Left renal cortex interstitium (tissue), 4 donors: ENCODE measurements at regions not wholly inside any gene's neighbourhood (a gene's known extent, or its start where the extent isn't known, plus 50 kb on each side); places are given as distances from the start of the nearest gene placed in this dataset.

ENCODE experiments used
- DNase-seq, 4 donors: peaks; one replicate each; pipeline ENCODE4 v3.0.0-alpha.2; 2013; ENCODE audit warnings: low read depth in 4 of 4, low spot score in 2 of 4, missing footprints in 1 of 4

DNA sequence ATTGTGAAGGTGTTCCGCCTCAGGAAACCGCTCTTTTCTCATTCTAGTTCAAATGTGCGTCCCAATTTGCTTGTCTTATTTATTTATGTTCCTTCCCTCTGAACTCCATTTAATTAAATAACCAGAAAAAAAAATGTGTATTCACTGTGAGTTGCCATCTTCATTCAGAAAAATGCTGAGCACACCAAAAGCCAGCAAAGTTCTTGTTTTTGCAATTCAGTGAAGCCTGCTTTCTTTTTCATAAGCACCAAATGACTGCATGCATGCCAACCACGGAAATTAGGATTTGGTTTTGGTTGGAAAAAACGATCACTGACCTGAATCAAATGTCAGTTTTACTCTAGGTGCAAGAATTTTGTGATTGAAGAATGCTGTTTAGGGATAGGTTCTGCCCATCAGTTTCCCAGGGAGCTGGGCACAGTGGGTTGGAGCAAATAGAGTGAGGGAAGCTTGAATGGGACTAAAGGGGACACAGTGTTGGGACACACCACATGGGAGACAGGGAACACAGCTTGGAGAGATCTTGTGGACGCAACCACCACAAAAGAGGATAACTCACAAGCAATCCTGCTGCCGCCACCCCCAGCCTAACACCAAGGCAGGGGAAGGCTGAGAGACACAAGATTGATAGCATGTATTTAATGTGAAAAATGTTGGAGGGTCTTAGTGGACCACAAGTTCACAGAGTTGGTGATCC lies 183.4 kb upstream of the GALNT2 start:
- no peak for DNase-seq

DNA sequence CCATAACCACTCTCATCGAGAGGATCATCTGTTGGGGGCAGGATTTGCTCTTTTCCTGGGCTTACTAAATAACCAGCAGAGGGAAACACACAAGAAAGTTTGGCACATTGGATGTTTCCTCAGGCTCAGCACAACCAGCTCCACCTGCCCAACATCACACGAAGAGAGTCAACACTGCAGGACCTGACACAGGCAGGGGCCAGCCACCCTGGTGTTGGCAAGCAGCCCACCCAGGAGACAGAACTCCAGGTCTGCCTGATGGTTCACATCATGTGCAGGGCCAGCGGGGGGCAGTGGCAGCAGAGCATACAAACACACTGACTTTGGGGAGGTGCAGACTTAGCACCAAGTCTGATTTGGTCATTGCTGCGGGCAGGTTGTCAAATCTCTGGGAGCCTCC lies 182.3 kb upstream of the GALNT2 start:
- no peak for DNase-seq

DNA sequence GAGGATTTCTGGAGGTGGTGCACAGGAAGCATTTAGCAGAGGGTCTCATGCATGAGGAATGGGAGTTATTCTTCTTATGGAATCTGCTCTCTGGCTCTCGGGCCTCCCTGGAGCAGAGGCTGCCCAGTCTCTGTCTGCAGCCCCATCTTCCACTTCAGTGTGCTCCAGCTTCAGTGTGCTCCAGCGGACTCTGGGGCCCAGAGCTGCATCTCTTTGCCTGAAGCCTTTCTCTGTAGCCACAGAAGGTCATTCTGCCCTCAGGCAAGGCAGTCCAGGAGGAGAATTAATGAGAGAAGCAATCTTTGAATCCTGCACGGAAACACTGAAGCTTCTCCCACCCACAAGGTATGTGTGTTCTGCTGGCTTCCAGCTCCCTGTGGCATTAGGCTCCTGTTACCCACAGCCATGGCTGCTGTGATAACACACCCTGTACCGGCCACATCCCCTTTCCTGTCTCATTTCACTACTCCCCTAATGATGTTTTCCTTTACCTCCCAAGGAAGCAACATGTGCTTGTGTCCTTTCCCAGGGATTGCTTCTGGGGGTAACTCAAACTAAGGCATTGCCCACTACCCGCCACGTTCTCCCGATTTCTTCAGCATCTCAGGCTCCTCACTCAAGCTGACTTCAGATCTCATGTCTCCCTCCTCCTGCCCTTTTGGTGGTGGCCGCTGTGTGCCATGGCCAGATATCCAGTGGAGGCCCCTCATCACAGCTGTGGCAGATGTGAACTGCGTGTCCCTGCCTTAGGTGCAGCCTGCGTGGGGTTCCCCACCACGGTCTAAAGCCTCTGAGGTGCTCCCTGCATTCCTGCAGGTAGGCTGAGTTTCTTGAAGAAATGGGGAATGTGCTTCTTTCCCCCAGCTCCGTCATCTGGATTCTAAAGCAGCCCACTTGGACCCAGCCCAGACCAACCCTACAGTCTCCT lies 181.2 kb upstream of the GALNT2 start:
- no peak for DNase-seq

DNA sequence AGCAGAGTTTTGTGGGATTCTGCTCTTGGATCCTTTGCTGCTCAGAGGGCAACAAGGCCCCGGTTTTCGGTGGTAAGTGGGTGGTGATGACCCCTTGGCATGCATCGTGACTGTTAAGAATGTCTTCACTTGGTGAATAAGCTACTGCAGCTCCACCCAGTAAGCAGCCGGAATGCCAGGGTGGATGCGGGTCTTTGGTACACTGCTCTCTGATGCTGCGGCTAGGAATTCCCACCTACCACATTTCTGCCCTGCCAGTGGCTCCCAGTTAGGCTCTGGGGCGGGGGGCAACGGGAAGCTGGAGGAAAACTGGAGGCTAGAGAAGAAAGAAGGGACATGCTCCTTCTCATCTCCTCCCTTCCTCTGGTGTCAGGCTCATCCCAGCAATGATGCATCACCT lies 180.4 kb upstream of the GALNT2 start:
- DNase-seq, result no peak

DNA sequence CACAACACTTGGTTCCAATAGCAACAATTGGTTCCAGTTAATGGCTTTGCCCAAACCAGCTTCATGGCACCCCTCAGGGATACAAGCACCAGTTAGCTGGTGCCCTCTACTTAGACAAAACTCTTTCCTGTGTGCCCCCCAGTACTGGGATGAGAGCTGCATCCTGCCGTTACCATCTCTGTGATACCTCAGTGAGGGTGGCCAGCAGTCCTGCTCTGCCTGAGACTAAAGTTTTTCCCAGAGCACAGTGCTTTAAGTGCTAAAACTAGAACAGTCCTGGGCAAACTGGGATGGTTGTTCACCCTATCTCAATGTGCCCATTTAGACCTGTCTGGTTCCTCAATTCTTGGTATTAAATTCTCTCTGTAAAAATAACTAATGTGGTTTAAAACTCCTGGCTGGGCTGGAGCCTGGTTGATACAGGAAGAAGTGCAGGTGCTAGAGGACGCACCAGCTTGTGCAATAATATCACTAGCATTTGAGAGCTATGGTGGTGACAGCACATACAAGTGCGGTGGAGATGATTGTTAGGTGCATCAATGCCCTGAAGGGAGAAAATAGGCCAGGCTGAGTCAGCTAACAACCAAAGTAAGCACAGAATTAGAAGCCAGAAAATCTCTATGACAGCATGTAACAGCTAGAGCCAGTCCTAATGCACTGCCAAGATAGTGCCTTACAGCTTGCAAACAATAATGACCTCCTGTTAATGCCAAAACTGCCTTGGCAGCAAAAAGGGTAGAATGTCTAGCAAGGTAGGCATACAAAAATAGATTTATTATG lies 179.8 kb upstream of the GALNT2 start:
- no peak for DNase-seq

DNA sequence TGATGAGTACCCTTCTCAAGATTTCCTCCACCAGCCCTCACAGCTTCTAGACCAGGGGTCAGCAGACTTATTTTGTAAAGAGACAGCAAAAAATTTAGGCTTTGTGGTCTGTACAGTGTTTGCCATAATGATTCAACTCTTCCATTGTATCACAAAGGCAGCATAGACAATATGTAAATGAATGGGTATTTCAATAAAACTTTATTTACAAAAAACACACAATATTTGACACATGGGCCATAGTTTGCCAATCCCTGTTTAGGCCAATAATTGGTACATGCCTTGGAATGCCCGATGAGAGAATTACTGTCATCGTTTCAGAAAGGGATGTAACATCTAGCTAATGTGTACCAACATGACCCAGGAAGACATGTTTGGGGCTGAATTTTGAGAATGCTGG lies 178.9 kb upstream of the GALNT2 start:
- DNase-seq, result no peak

DNA sequence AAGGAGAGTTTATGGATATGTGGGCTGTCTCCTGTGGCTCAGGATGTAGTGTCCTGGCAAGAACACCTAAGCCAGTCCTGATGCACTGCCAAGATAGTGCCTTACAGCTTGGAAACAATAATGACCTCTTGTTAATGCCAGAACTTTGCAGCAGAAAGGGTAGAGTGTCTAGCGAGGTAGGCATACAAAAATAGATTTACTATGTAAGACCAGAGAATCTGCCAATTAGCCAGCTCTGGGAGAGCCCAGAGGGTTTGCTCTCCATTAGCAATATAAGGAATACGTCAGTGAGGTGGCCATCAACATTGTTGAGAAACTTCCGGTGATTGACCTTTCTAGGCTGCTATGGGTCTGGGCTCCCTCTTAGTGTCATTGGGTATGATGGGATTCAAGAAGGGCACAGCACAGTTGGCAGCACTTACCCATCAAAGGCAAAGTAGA lies 178.5 kb upstream of the GALNT2 start:
- no peak for DNase-seq

DNA sequence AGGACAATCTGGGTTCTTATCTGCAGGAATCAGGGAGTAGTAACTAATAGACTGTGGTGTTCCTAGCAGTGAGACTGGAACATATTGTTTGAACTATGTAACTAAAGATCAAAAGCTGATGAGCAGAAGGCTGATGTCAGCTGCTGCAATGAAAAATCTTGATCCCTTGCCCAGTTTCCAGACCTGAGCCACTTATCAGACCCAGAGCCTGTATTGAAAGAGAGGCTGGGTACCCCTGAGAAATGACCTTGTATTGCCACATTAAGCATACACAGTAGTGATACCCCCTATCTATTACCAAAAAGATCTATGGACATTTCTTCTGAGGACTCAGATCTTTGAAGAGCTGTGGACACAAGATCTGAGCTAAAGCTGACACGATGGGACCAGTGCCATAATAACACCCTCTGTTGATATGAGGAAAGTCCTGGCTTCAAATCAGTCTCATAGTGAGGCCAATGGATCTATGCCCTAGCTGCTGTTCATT lies 178.0 kb upstream of the GALNT2 start:
- no peak for DNase-seq

DNA sequence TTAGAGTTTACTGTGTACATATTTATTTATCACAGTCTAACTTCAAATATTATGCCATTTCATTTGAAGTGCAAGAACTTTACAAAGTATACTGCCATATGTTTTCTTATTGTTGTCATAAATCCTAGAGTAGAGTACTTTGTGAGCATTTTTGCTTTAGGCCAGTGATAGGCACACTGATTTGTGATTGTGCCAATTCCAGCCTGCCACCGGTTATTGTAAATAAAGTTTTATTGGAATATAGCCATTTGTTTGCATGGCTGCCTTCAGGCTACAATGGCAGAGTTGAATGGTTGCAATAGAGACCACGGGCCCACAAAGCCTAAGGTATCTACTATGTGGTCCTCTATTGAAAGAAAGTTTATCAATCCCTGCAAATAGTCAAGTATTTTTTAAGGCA lies 175.8 kb upstream of the GALNT2 start:
- DNase-seq, result no peak

DNA sequence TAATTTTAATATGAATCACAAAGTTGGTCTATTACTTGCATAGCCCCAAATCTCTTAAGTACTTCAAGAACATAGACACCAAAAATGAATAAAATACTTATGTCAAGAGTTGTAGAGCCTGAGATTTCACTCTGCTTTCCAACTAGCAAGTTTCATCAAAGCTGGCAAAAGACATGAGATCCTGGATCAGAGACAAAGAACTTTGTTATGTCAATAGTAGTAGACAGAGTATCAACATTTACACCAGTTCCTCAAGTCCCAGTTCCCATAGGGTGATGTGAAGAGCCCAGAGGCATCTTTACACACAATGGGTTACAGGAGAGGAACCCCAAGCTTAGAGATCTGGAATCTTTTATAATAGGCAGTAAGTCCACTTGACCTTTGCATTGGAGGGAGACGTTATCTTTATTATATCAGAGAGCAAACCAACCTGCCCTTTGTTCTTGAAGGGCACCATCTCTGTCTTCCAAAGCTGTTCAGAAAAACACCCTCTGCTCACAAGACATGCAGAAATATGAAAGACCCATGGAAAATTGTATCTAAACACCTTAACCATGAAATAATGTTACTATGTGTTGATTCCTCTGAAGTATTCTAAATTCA lies 174.4 kb upstream of the GALNT2 start:
- DNase-seq, result no peak

DNA sequence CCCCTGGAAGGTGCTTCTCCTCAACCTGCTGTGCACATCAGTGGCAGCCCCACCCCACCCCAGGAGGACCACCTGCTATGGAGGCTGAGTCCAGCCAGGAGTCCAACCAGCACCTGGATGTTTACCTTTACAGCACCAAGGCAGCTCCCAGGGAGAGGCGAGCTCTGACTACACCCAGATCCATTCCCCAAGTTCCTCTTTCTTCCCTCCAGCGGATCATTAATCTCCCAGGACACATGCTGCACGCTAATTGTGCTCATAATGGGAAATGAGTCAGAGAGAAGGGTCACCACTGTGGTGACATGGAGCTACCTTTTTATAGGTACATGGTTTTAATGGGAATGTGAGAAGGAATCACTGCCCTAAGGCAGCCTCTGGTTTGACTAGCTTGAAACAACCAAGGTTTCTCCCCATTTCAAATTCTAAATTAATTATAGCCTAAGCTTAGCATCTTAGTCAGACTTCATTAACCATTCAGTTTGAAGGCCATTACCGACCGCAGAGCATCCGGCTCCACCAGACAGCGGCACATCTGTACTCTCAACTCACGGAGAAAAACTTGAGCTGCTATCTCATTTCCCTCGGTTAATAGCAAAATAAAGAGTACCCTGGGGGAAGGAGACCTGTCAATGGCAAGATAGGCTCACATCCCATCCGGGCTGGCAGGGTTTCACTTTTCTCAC lies 173.1 kb upstream of the GALNT2 start:
- DNase-seq, result peak; percentile 2 to 18 (median 15)

DNA sequence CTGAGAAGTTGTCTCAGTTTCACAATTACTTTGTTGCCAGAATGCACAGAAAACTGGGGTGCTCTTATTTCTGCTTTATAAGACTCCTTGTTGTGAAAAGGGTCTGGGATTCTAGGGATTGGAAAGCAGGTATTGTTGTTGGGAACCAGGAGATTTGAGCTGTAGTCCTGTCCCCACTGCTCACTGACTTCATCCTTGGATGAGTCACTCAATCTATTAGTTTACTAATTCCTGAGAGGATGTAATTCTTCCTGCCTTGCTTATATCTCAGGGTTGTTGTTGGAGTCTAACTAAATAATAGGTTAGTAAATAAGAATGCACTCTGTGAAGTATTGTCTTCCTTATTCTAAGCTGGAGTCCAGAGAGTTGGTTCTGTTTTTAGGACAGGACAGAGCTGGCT lies 172.5 kb upstream of the GALNT2 start:
- DNase-seq, result no peak

DNA sequence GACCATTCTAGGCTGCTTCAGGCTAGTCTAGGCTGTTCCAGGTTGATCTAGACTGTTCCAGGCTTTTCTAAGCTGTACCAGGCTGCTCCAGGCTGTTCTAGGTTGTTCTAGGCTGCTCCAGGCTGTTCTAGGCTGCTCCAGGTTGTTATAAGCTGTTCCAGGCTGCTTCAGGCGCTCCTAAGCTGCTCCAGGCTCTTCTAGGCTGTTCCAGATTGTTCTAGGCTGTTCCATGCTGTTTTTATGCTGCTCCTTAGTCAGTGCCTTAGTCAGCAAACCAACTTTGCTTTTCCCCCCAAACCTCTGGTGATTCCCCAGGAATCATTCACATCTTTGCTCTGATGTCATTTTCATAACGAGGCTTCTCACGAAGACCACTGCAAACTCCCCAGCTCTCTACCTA lies 171.4 kb upstream of the GALNT2 start:
- DNase-seq, result no peak

DNA sequence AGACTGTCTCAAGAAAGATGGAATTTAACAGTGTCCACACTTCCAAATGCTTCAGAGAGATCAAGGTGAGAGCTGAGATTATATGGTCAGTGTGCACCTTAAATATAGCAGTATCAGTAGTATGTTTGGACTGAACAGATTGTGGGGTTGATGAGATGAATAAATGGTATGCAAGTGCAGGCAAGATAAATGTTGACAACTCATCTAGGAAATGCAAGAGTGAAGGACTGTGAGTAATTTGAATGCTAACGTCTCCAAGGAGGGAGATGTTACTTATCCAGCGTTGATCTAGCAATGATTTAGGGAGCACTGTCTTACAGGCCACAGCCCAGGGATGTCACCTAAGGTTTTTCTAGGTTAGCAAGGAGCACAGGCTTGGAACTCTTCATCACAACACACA lies 170.7 kb upstream of the GALNT2 start:
- no peak for DNase-seq

DNA sequence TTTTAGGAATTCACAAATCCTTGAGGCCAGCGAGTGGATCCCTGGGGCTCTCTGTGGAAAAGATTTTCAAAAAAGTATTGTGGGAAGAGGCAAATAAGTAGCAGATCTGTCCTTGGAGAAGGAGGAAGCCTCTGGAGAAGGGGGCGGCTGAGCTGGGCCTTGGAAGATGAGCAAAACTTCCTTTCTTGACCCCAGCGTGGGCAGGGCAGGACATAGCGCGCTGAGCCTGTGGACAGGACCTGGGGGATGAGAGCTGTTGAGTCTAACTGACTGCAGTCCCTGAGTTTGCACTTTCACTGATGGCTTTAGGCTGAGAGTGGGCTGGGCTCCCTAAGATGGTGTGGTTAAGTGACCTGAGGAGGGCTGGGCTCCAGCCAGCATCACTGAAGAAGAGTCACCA lies 170.2 kb upstream of the GALNT2 start:
- no peak for DNase-seq

DNA sequence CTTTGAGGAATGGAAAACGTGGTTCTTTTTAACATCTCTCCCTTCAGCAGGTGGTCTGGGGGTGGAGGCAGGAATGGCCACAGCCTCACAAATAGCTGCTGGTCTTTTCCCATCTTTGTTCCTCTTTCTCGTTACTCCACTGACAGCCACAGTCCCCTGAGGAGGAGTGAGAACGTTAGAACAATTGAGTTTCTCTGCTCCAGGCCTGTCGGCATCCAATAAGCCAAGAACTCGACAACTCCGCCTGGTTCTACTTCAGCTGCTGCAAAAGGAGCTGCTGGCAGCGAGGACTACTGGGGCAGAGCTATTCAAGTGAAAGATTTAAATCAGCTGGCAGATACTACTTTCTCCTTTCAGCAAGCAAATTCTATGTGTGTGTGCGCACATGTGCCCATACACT lies 169.5 kb upstream of the GALNT2 start:
- DNase-seq, result no peak

DNA sequence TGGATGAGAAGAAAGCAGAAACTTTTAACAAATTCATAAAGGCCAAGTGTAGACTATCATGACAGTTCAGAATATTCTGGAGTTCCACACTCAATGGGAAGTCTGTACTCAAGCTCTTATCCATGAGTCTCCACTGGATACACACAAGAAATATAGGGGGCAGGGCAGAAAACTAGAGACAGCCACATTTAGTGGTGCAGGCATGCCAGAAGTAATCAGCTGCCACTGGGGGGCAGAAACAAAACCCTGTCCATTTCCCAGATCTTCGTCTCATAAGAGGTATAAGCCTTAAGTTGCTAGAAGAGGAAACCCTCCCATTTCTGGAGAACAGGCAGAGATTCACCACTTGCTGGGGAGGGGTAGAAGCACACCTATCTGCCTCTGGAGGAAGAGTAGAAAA lies 166.8 kb upstream of the GALNT2 start:
- DNase-seq, result no peak

DNA sequence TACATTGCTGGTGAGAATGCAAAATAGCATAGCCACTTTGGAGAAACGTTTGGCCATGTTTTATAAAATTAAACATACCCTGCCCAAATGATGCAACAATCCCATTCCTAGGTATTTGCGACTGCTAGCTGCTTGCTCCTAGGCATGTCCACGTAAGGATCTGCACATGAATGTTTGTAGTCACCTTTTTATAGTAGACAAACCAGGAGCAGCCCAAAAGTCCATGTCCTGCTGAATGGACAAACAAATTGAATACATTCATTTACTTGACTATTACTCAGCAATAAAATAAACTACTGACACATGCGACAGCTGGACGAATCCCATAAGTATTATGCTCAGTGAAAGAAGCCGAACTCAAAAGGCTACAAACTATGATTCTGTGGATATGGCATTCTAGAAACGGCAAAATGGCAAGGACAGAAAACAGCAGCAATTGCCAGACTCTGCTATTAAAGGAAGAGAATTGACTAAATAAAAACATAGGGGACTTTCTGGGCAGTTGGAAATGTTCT lies 161.9 kb upstream of the GALNT2 start:
- DNase-seq, result no peak

DNA sequence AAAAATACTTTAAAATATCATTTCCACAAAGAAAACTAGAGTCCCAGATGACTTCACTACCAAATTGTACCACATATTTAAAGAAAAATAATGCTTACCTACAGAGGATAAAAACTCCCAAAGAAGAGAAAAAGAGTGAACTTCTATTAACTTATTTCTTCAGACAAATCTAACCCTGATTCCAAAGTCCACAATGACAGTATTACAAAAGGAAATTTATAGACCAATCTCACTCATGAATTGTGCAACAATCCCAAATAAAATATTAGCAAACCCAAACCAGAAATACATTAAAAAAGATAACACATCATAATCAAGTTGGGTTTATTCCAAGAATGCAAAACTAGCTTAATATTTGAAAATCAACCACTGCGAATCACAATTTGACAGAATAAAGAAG lies 161.4 kb upstream of the GALNT2 start:
- no peak for DNase-seq
